Mesendoderm (in vitro differentiated cells): ENCODE measurements at regions not wholly inside any gene's neighbourhood (a gene's known extent, or its start where the extent isn't known, plus 50 kb on each side); places are given as distances from the start of the nearest gene placed in this dataset.

Experiments
- DNase-seq: peaks from one replicate; pipeline ENCODE4 v3.0.0; 2013
- H2AK5ac ChIP-seq: 2 replicates; pipeline ENCODE4 v1.6.1; 2013; ENCODE audit warnings: low read length, inconsistent platforms
- H2BK120ac ChIP-seq: 2 replicates; pipeline ENCODE4 v1.6.1; 2013; ENCODE audit warnings: low read depth, mild to moderate bottlenecking, low read length, moderate library complexity, mixed read lengths
- H2BK15ac ChIP-seq: replicated peaks from 2 replicates; pipeline ENCODE4 v1.6.1; 2013; ENCODE audit warnings: low read depth, mild to moderate bottlenecking, moderate library complexity
- H2BK5ac ChIP-seq: 2 replicates; pipeline ENCODE4 v1.6.1; 2013; ENCODE audit warnings: low read length, inconsistent platforms
- H3K18ac ChIP-seq: 2 replicates; pipeline ENCODE4 v1.6.1; 2013; ENCODE audit warnings: mild to moderate bottlenecking, low read length, mixed read lengths
- H3K23ac ChIP-seq: one replicate; pipeline ENCODE4 v1.6.1; 2013; ENCODE audit warnings: low read length
- H3K27ac ChIP-seq: 2 replicates; pipeline ENCODE4 v1.5.1; 2013; ENCODE audit warnings: low read depth, mild to moderate bottlenecking, inconsistent platforms, low read length, moderate library complexity
- H3K27me3 ChIP-seq: 2 replicates; pipeline ENCODE4 v1.6.1; 2013; ENCODE audit warnings: low read length, control low read depth, mild to moderate bottlenecking, inconsistent platforms; ENCODE audit not compliant: insufficient read depth, poor library complexity
- H3K36me3 ChIP-seq: 2 replicates; pipeline ENCODE4 v1.6.1; 2013; ENCODE audit warnings: low read length, inconsistent platforms; ENCODE audit not compliant: control insufficient read depth, insufficient read depth
- H3K4ac ChIP-seq: one replicate; pipeline ENCODE4 v1.6.1; 2013; ENCODE audit warnings: low read depth, mild to moderate bottlenecking, low read length, moderate library complexity
- H3K4me1 ChIP-seq: 2 replicates; pipeline ENCODE4 v1.6.1; 2013; ENCODE audit warnings: low read depth, low read length, inconsistent platforms; ENCODE audit not compliant: control insufficient read depth
- H3K4me2 ChIP-seq: 2 replicates; pipeline ENCODE4 v1.6.1; 2013; ENCODE audit warnings: low read length
- H3K4me3 ChIP-seq: 2 replicates; pipeline ENCODE4 v1.5.1; 2013; ENCODE audit warnings: mild to moderate bottlenecking, low read length
- H3K56ac ChIP-seq: one replicate; pipeline ENCODE4 v1.6.1; 2013; ENCODE audit warnings: low read length
- H3K79me1 ChIP-seq: 2 replicates; pipeline ENCODE4 v1.6.1; 2013; ENCODE audit warnings: low read length, inconsistent platforms
- H3K79me2 ChIP-seq: 2 replicates; pipeline ENCODE4 v1.6.1; 2013; ENCODE audit warnings: mild to moderate bottlenecking, low read length; ENCODE audit not compliant: control insufficient read depth, insufficient read depth
- H3K9ac ChIP-seq: 2 replicates; pipeline ENCODE4 v1.6.1; 2013; ENCODE audit warnings: low read length, inconsistent platforms
- H4K5ac ChIP-seq: one replicate; pipeline ENCODE4 v1.6.1; 2013; ENCODE audit warnings: low read length
- H4K8ac ChIP-seq: one replicate; pipeline ENCODE4 v1.6.1; 2013; ENCODE audit warnings: low read depth, mild to moderate bottlenecking, control low read depth, low read length, moderate library complexity
- WGBS: extraction: QIAGEN DNeasy Blood & Tissue Kit; methylation state at CpG from one replicate; pipeline ENCODE4 v1.1.7; 2013; ENCODE audit warnings: low lambda C conversion rate, missing lambda C conversion rate; ENCODE audit not compliant: insufficient coverage; ENCODE audit errors: extremely low coverage; 5-methylcytosine and 5-hydroxymethylcytosine counted together

- no peaks in the 10 kb centered on the region for H3K79me2 ChIP-seq
- no peaks in the 10 kb centered on the region for H3K36me3 ChIP-seq
- H3K4ac ChIP-seq = no peak overlapping the region
- DNase-seq = no peak
- no peak overlapping the region for H3K27ac ChIP-seq
- no peaks in the 10 kb centered on the region for H3K27me3 ChIP-seq
- no peak overlapping the region for H2BK15ac ChIP-seq
- H3K56ac ChIP-seq = no peak overlapping the region
- no peak overlapping the region for H3K9ac ChIP-seq
- no peak overlapping the region for H4K5ac ChIP-seq
- no peak overlapping the region for H3K4me3 ChIP-seq
- no peak overlapping the region for H2BK120ac ChIP-seq
- H2BK5ac ChIP-seq = no peak overlapping the region
- no peak overlapping the region for H4K8ac ChIP-seq
- no peak overlapping the region for H2AK5ac ChIP-seq
- no peak overlapping the region for H3K4me2 ChIP-seq
- H3K4me1 ChIP-seq = no peaks in the 10 kb centered on the region
- H3K18ac ChIP-seq = no peak overlapping the region
- no peak overlapping the region for H3K23ac ChIP-seq
- no peaks in the 10 kb centered on the region for H3K79me1 ChIP-seq
- no CpG with 5 or more reads among the region's 1 CpG for WGBS
Measured at GRCh38 chr4:137768196-137768595, 235.9 kb upstream of the PCDH18 start.

DNA sequence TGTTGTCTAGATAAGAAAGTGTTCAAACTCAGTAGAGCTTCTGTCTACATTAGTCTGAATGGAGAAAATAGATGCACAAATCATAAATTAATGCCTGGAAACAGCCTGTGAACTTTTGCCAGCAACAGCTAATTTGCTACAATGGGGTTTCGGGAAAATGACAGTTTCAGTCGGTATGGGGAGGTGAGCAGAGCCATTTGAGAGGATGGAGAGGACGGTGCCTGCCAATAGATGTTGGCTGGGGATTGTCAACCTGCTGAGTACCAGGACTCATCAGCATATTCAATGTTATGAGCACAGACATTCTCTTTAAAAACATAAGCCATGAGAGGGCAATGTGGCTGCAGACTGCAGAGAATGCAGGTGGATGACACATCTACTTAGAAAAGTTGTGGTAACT is 230.3 kb upstream of the PCDH18 start:
- no peak overlapping the region for H3K4ac ChIP-seq
- no peak for DNase-seq

DNA sequence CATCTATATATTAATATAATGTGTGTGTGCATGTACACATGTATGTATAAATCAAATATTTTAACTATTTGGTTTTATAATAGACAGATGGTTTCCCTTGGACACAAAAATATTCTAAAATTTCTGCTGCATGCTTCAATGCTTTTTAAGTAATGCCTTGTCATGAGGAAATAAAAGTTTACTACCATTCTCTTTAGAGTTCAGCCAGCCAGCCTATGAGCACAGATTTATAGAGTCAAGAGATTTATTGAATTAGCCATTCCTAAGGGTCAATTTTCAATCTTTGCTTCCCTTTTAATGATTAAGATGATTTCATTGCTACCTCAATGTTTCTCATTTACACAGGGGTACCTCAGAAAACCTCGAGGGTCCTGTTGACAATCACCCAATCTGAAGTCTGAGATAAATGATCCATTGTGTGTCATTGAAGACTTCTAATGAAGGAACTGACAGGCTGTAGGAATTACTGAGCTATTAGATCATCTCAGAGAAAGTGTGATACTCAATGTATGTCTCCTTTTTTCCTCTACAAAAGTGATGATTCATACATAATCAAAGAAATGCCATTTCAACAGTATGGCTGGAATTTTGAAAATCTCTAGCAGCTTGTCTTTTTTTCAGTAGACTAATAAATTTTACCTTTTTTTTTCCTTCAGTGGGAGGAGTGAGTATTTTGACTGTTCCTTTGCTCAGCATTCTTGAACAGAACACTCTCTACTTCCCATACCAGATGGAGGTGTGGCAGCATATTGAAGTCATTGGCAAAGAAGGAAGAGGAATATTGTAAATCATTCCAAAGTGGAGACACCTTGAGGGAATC is 222.6 kb upstream of the PCDH18 start:
- Histone ChIP-seq H2BK120ac (no peak overlapping the region), H3K4me2 (no peak overlapping the region), H2BK5ac (no peak overlapping the region), H3K79me2 (no peaks in the 10 kb centered on the region), H3K56ac (no peak overlapping the region), H4K8ac (no peak overlapping the region), H3K27me3 (no peaks in the 10 kb centered on the region), H3K4me1 (no peaks in the 10 kb centered on the region), H2BK15ac (no peak overlapping the region), H3K9ac (no peak overlapping the region), H4K5ac (no peak overlapping the region), H3K18ac (no peak overlapping the region), H2AK5ac (no peak overlapping the region), H3K4ac (no peak overlapping the region), H3K79me1 (no peaks in the 10 kb centered on the region), H3K4me3 (no peak overlapping the region), H3K27ac (no peak overlapping the region), H3K36me3 (no peaks in the 10 kb centered on the region), H3K23ac (no peak overlapping the region)
- peak; percentile 64 for DNase-seq
- no CpG with 5 or more reads among the region's 1 CpG for WGBS

More for the DNA sequence above, 230.3 kb upstream of the PCDH18 start:
- H2AK5ac ChIP-seq = no peak overlapping the region
- WGBS = no CpG with 5 or more reads among the region's 3 CpGs
- H2BK120ac ChIP-seq = no peak overlapping the region
- H3K4me1 ChIP-seq = no peaks in the 10 kb centered on the region
- no peak overlapping the region for H3K27ac ChIP-seq
- no peaks in the 10 kb centered on the region for H3K79me1 ChIP-seq
- H3K36me3 ChIP-seq = no peaks in the 10 kb centered on the region
- H3K79me2 ChIP-seq = no peaks in the 10 kb centered on the region
- no peaks in the 10 kb centered on the region for H3K27me3 ChIP-seq
- H3K9ac ChIP-seq = no peak overlapping the region
- no peak overlapping the region for H4K5ac ChIP-seq
- no peak overlapping the region for H4K8ac ChIP-seq
- no peak overlapping the region for H3K4me2 ChIP-seq
- H2BK5ac ChIP-seq = no peak overlapping the region
- H2BK15ac ChIP-seq = no peak overlapping the region
- no peak overlapping the region for H3K4me3 ChIP-seq
- no peak overlapping the region for H3K18ac ChIP-seq
- no peak overlapping the region for H3K23ac ChIP-seq
- no peak overlapping the region for H3K56ac ChIP-seq

DNA sequence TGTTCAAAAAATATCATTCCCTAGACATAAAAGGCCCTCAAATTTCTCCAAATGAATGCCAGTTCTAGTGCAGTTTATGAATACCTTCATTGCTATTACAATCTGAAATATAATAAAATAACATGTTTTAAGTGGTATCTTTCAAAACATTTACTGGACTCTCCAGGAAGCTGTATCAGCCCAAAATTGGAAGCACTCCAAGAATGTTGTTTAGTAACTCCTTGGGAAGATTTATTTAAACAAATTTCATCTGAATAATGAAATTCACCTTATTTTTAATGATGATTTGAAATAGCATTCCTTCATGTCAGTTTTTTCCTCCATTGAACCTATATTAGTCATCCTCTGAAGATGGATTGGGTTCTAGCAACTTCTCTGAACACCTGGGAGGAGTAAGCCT is 217.2 kb upstream of the PCDH18 start:
- no peak overlapping the region for H2BK15ac ChIP-seq
- H4K5ac ChIP-seq = no peak overlapping the region
- H2AK5ac ChIP-seq = no peak overlapping the region
- no peak overlapping the region for H4K8ac ChIP-seq
- H2BK120ac ChIP-seq = no peak overlapping the region
- no peaks in the 10 kb centered on the region for H3K27me3 ChIP-seq
- H3K36me3 ChIP-seq = no peaks in the 10 kb centered on the region
- H3K79me2 ChIP-seq = no peaks in the 10 kb centered on the region
- no peak overlapping the region for H3K56ac ChIP-seq
- H3K23ac ChIP-seq = no peak overlapping the region
- H3K4me2 ChIP-seq = no peak overlapping the region
- no peak overlapping the region for H3K27ac ChIP-seq
- DNase-seq = no peak
- H3K4me1 ChIP-seq = no peaks in the 10 kb centered on the region
- no peaks in the 10 kb centered on the region for H3K79me1 ChIP-seq
- H3K9ac ChIP-seq = no peak overlapping the region
- H2BK5ac ChIP-seq = no peak overlapping the region
- no peak overlapping the region for H3K4ac ChIP-seq
- H3K4me3 ChIP-seq = no peak overlapping the region
- no peak overlapping the region for H3K18ac ChIP-seq

DNA sequence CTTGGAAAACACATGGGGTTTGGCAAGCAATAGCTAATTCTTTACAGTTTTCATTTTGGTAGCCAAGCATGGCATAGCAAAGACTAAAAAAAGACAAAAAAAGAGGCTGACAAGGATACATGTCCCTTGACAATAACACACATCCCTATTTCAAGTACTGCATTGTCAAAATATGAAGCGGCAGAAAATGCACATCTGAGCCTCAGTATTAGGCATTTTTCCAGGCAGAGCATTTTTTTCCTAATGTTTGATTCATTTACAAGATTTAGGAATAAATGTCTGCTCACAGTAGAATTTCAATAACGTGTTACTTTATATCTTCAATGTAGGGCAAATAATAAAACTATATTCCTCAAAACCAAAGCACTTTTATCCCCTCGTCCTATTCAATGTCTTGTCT is 216.3 kb upstream of the PCDH18 start:
- no peak overlapping the region for H3K9ac ChIP-seq
- no peak overlapping the region for H2AK5ac ChIP-seq
- no peak overlapping the region for H3K23ac ChIP-seq
- no peaks in the 10 kb centered on the region for H3K36me3 ChIP-seq
- no peak overlapping the region for H3K4me2 ChIP-seq
- no peak overlapping the region for H4K8ac ChIP-seq
- H2BK120ac ChIP-seq = no peak overlapping the region
- H3K4me1 ChIP-seq = no peaks in the 10 kb centered on the region
- H3K27ac ChIP-seq = no peak overlapping the region
- H3K4ac ChIP-seq = no peak overlapping the region
- WGBS = no CpG with 5 or more reads among the region's 3 CpGs
- H3K79me1 ChIP-seq = no peaks in the 10 kb centered on the region
- H3K18ac ChIP-seq = no peak overlapping the region
- H2BK5ac ChIP-seq = no peak overlapping the region
- no peak overlapping the region for H4K5ac ChIP-seq
- no peaks in the 10 kb centered on the region for H3K79me2 ChIP-seq
- no peak overlapping the region for H3K4me3 ChIP-seq
- H3K56ac ChIP-seq = no peak overlapping the region
- DNase-seq = no peak
- no peaks in the 10 kb centered on the region for H3K27me3 ChIP-seq
- no peak overlapping the region for H2BK15ac ChIP-seq

- Histone ChIP-seq H2BK120ac (no peak overlapping the region), H3K27me3 (no peaks in the 10 kb centered on the region), H3K36me3 (no peaks in the 10 kb centered on the region), H3K4me2 (no peak overlapping the region), H3K4me3 (no peak overlapping the region), H3K23ac (no peak overlapping the region), H4K5ac (no peak overlapping the region), H4K8ac (no peak overlapping the region), H3K79me2 (no peaks in the 10 kb centered on the region), H3K9ac (no peak overlapping the region), H3K18ac (no peak overlapping the region), H3K79me1 (no peaks in the 10 kb centered on the region), H2BK15ac (no peak overlapping the region), H2BK5ac (no peak overlapping the region), H2AK5ac (no peak overlapping the region), H3K4ac (no peak overlapping the region), H3K56ac (no peak overlapping the region), H3K4me1 (no peaks in the 10 kb centered on the region), H3K27ac (no peak overlapping the region)
- WGBS = no CpG with 5 or more reads among the region's 1 CpG
- DNase-seq = no peak
Measured at GRCh38 chr4:137740141-137740540, 207.8 kb upstream of the PCDH18 start.
